Gastroesophageal sphincter (tissue), 2 donors: ENCODE measurements at regions not wholly inside any gene's neighbourhood (a gene's known extent, or its start where the extent isn't known, plus 50 kb on each side); places are given as distances from the start of the nearest gene placed in this dataset.

Experiments
- EP300 ChIP-seq: sonication (generic); formaldehyde crosslinking; IDR thresholded peaks from one replicate; pipeline ENCODE4 v1.6.1; 2017; ENCODE audit warnings: antibody characterized with exemption, mild to moderate bottlenecking
- POLR2AphosphoS5 ChIP-seq: sonication (generic); formaldehyde crosslinking; IDR thresholded peaks from one replicate; pipeline ENCODE4 v1.6.1; 2017; ENCODE audit warnings: antibody characterized with exemption

DNA sequence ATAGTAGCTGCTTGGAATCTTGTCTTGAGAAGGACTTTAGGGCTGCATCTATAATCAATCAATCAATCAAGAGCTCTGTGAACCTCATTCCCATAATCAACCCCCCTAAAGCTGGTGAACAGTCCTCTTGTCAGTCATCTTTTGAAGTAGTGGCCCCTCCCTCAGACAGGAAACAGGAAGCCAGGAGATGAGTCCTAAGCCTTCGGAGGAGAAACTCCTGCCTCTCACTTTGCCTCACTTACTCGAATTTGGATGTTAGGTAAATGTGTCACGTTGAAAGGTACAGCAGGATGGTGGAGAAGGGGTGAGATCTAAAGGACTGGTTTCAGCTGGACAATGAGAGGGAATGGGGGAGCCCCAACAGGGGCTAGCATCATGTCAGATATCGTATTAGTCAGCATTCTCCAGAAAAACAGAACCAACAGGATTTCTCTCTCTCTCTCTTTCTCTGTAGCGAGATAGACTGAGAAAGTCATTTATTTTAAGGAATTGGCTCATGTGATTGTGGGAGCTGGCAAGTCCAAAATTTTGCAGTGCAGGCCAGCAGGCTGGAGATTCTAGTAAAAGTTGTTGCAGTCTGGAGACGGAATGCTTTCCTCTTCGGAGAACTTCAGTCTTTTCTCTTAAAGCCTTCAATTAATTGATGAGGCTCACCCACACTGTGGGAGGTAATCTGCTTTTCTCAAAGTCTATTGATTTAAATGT, 144.4 kb upstream of the PWP1 start:
- TF ChIP-seq EP300 (no peak), POLR2AphosphoS5 (no peak)
